ENCODE measurements at regions not wholly inside any gene's neighbourhood (a gene's known extent, or its start where the extent isn't known, plus 50 kb on each side); places are given as distances from the start of the nearest gene placed in this dataset.

DNA sequence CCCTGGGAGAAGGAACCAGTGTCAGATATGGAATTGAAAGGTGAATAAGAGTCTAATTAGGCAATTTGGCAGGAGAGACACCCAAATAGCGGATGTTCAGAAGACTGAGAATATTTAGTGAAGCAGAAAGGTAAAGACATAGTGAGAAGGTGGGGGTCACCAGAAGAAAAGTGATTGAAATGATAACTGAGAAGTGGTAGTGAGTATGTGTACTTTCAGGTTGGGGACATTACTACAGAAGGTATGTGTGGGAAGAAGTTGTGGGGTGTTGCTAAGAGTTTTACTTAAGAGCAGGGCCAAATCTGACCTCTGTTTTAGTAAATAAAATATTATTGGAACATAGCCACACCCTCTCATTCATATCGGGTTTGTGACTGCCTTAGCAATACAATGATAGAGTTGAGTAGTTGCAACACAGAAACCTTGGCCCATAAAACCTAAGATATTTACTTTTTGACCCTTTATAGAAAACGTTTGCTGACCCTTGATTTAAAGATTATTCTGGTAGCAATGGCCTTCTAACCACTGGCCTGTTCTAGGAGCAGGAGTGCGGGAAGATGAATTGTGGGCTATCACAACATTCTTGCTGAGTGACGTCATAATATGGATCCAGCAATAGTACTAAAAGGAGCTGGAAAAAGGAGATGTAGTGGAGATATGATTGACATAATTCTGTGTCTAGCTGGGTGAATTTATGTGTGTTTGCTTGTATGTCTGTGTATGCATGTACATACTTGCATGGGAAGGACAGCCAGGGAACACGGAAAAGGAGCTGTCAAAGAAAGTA is 115.3 kb downstream of the HS3ST1 start:
- TF ChIP-seq ZFX (IDR thresholded peaks at IDR 0.05) (no peak), EZH2 (IDR thresholded peaks at IDR 0.05) (no peak), POLR2A (IDR thresholded peaks at IDR 0.05; ENCODE audit: borderline replicate concordance, extremely low read depth, insufficient read depth, insufficient read length) (no peak), JUND (IDR thresholded peaks at IDR 0.05) (no peak), POLR2AphosphoS5 (IDR thresholded peaks at IDR 0.05; ENCODE audit: low read depth, low read length) (no peak), RAD21 (IDR thresholded peaks at IDR 0.05; ENCODE audit: low read depth) (no peak), EGR1 (IDR thresholded peaks at IDR 0.05; ENCODE audit: low read depth) (no peak), YY1 (IDR thresholded peaks at IDR 0.05; ENCODE audit: extremely low read depth, insufficient replicate concordance, low read depth, low read length) (no peak), EZH2phosphoT487 (IDR thresholded peaks at IDR 0.05; ENCODE audit: borderline replicate concordance) (no peak), SIN3A (IDR thresholded peaks at IDR 0.05; ENCODE audit: low read depth) (no peak)
- TF ChIP-seq, protein P1, sequence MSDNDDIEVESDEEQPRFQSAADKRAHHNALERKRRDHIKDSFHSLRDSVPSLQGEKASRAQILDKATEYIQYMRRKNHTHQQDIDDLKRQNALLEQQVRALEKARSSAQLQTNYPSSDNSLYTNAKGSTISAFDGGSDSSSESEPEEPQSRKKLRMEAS (IDR thresholded peaks at IDR 0.05) = no peak
- TF ChIP-seq, protein P2, sequence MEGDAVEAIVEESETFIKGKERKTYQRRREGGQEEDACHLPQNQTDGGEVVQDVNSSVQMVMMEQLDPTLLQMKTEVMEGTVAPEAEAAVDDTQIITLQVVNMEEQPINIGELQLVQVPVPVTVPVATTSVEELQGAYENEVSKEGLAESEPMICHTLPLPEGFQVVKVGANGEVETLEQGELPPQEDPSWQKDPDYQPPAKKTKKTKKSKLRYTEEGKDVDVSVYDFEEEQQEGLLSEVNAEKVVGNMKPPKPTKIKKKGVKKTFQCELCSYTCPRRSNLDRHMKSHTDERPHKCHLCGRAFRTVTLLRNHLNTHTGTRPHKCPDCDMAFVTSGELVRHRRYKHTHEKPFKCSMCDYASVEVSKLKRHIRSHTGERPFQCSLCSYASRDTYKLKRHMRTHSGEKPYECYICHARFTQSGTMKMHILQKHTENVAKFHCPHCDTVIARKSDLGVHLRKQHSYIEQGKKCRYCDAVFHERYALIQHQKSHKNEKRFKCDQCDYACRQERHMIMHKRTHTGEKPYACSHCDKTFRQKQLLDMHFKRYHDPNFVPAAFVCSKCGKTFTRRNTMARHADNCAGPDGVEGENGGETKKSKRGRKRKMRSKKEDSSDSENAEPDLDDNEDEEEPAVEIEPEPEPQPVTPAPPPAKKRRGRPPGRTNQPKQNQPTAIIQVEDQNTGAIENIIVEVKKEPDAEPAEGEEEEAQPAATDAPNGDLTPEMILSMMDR (IDR thresholded peaks at IDR 0.05 in 2 of 3, conservative IDR thresholded peaks at IDR 0.05 in 1 of 3; ENCODE audit: borderline replicate concordance in 1 of 3, insufficient read depth in 1 of 3, low read depth in 2 of 3, low read length in 2 of 3) = no peak
- TF ChIP-seq, protein P3, sequence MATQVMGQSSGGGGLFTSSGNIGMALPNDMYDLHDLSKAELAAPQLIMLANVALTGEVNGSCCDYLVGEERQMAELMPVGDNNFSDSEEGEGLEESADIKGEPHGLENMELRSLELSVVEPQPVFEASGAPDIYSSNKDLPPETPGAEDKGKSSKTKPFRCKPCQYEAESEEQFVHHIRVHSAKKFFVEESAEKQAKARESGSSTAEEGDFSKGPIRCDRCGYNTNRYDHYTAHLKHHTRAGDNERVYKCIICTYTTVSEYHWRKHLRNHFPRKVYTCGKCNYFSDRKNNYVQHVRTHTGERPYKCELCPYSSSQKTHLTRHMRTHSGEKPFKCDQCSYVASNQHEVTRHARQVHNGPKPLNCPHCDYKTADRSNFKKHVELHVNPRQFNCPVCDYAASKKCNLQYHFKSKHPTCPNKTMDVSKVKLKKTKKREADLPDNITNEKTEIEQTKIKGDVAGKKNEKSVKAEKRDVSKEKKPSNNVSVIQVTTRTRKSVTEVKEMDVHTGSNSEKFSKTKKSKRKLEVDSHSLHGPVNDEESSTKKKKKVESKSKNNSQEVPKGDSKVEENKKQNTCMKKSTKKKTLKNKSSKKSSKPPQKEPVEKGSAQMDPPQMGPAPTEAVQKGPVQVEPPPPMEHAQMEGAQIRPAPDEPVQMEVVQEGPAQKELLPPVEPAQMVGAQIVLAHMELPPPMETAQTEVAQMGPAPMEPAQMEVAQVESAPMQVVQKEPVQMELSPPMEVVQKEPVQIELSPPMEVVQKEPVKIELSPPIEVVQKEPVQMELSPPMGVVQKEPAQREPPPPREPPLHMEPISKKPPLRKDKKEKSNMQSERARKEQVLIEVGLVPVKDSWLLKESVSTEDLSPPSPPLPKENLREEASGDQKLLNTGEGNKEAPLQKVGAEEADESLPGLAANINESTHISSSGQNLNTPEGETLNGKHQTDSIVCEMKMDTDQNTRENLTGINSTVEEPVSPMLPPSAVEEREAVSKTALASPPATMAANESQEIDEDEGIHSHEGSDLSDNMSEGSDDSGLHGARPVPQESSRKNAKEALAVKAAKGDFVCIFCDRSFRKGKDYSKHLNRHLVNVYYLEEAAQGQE (IDR thresholded peaks at IDR 0.05; ENCODE audit: low read depth) = no peak
